ENCODE measurements at regions not wholly inside any gene's neighbourhood (a gene's known extent, or its start where the extent isn't known, plus 50 kb on each side); places are given as distances from the start of the nearest gene placed in this dataset.

DNA sequence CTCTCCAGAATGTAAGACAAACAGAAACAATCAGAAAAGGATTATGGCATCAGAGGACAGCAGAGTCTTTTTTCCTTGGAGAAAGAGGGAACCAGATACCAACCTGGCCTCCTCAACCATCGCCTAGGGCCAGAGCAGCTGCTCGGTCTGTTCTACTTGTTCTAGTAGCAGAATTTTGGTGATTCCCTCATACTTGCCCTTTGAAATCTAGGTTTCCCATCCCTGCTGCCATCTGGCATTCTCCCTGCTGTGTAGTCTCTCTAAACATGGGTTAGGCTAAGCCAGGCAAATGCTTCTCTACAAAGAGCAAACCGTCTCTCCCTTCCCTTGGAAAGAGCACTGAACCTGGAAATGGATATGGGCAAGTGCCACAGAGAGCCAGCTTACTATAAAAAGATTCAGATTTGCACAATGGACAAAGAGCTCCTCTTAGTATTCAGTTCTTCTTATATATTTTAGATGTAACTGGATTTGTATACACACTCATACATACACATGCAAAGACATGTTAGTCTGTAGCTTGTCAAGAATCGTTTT, 208.6 kb upstream of the ST6GAL2 start:
- TF ChIP-seq, protein P1, sequence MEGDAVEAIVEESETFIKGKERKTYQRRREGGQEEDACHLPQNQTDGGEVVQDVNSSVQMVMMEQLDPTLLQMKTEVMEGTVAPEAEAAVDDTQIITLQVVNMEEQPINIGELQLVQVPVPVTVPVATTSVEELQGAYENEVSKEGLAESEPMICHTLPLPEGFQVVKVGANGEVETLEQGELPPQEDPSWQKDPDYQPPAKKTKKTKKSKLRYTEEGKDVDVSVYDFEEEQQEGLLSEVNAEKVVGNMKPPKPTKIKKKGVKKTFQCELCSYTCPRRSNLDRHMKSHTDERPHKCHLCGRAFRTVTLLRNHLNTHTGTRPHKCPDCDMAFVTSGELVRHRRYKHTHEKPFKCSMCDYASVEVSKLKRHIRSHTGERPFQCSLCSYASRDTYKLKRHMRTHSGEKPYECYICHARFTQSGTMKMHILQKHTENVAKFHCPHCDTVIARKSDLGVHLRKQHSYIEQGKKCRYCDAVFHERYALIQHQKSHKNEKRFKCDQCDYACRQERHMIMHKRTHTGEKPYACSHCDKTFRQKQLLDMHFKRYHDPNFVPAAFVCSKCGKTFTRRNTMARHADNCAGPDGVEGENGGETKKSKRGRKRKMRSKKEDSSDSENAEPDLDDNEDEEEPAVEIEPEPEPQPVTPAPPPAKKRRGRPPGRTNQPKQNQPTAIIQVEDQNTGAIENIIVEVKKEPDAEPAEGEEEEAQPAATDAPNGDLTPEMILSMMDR (IDR thresholded peaks at IDR 0.05): no peak
- TF ChIP-seq POLR2A (IDR thresholded peaks at IDR 0.05): no peak
